HEK293 (cell line): ENCODE measurements at regions not wholly inside any gene's neighbourhood (a gene's known extent, or its start where the extent isn't known, plus 50 kb on each side); places are given as distances from the start of the nearest gene placed in this dataset.

ENCODE experiments used
- CTCF ChIA-PET: fragments of 350-600 bp; formaldehyde crosslinking; extraction: SDS; loops from one replicate; lab custom pipeline; 2021; ENCODE audit warnings: antibody characterized with exemption; lab: Yijun Ruan, JAX
- POLR2A ChIA-PET: fragments of 300-600 bp; formaldehyde crosslinking; extraction: SDS; loops from one replicate; lab custom pipeline; 2020; ENCODE audit warnings: antibody characterized with exemption, inconsistent platforms; lab: Yijun Ruan, JAX
- H3K27ac ChIP-seq: fragments of 200-500 bp; sonication (Bioruptor generic); 2 replicates; pipeline ENCODE4 v1.5.1; 2014; ENCODE audit warnings: low read depth, low read length, control low read depth, inconsistent platforms; ENCODE audit errors: extremely low read depth
- H3K36me3 ChIP-seq, 2 experiments: fragments of 200-500 bp in 1 of 2; sonication (Bioruptor generic) in 1 of 2; 1 replicate in 1 of 2; 2 replicates in 1 of 2; pipeline ENCODE4 v1.5.1; 2014 to 2017; ENCODE audit warnings: inconsistent platforms in 2 of 2, low read length in 2 of 2; ENCODE audit not compliant: control insufficient read depth in 2 of 2, insufficient read depth in 1 of 2
- H3K4me1 ChIP-seq: fragments of 200-500 bp; sonication (Bioruptor generic); 2 replicates; pipeline ENCODE4 v1.5.1; 2014; ENCODE audit warnings: mild to moderate bottlenecking, low read length, inconsistent platforms; ENCODE audit not compliant: control insufficient read depth, insufficient read depth
- H3K4me3 ChIP-seq: 2 replicates; pipeline ENCODE4 v1.5.1; 2011; ENCODE audit warnings: low read depth, mild to moderate bottlenecking, control low read depth, low read length, moderate library complexity
- H3K9me3 ChIP-seq: fragments of 200-500 bp; sonication (Bioruptor generic); 2 replicates; pipeline ENCODE4 v1.5.1; 2014; ENCODE audit warnings: low read depth, low read length, inconsistent platforms; ENCODE audit not compliant: control insufficient read depth, insufficient read depth
- EGR2 ChIP-seq: fragments of 450-650 bp; formaldehyde crosslinking; IDR thresholded peaks from 2 replicates; pipeline ENCODE4 v1.5.1; 2016; ENCODE audit warnings: low read depth, missing biosample characterization, missing genetic modification characterization
- GLIS2 ChIP-seq: fragments of 450-650 bp; formaldehyde crosslinking; IDR thresholded peaks from 2 replicates; pipeline ENCODE4 v1.5.1; 2016; ENCODE audit warnings: missing biosample characterization, missing genetic modification characterization
- OVOL3 ChIP-seq: fragments of 450-650 bp; formaldehyde crosslinking; IDR thresholded peaks from 2 replicates; pipeline ENCODE4 v1.5.1; 2016; ENCODE audit warnings: missing biosample characterization, missing genetic modification characterization
- PRDM6 ChIP-seq: fragments of 450-650 bp; formaldehyde crosslinking; IDR thresholded peaks from 2 replicates; pipeline ENCODE4 v1.5.1; 2017; ENCODE audit warnings: missing biosample characterization, missing genetic modification characterization
- SP7 ChIP-seq: fragments of 450-650 bp; formaldehyde crosslinking; IDR thresholded peaks from 2 replicates; pipeline ENCODE4 v1.5.1; 2016; ENCODE audit warnings: missing biosample characterization, missing genetic modification characterization
- TRIM28 ChIP-seq: IDR thresholded peaks from 2 replicates; pipeline ENCODE4 v1.6.1; 2011; ENCODE audit warnings: low read length, control low read depth, borderline replicate concordance
- ZFHX2 ChIP-seq: fragments of 450-650 bp; formaldehyde crosslinking; conservative IDR thresholded peaks from 2 replicates; pipeline ENCODE4 v1.5.1; 2016; ENCODE audit warnings: missing biosample characterization, missing genetic modification characterization
- ZNF133 ChIP-seq: fragments of 450-650 bp; formaldehyde crosslinking; IDR thresholded peaks from 2 replicates; pipeline ENCODE4 v1.5.1; 2016; ENCODE audit warnings: missing biosample characterization, missing genetic modification characterization
- ZNF140 ChIP-seq: fragments of 450-650 bp; formaldehyde crosslinking; IDR thresholded peaks from 2 replicates; pipeline ENCODE4 v1.5.1; 2016; ENCODE audit warnings: missing biosample characterization, missing genetic modification characterization
- ZNF169 ChIP-seq: fragments of 450-650 bp; formaldehyde crosslinking; IDR thresholded peaks from 2 replicates; pipeline ENCODE4 v1.5.1; 2016; ENCODE audit warnings: missing biosample characterization, missing genetic modification characterization
- ZNF274 ChIP-seq, 2 experiments: fragments of 200-500 bp in 1 of 2; fragments of 450-650 bp in 1 of 2; sonication (Bioruptor generic) in 1 of 2; formaldehyde crosslinking in 1 of 2; IDR thresholded peaks; 2 replicates each; pipeline versions ENCODE4 v1.5.1 to v1.6.1; 2014 to 2016; ENCODE audit warnings: borderline replicate concordance in 1 of 2, inconsistent platforms in 1 of 2, low read length in 1 of 2, missing biosample characterization in 1 of 2, missing genetic modification characterization in 1 of 2
- ZNF423 ChIP-seq: fragments of 450-650 bp; formaldehyde crosslinking; IDR thresholded peaks from 2 replicates; pipeline ENCODE4 v1.5.1; 2016; ENCODE audit warnings: missing biosample characterization, missing genetic modification characterization
- ZNF433 ChIP-seq: fragments of 450-650 bp; formaldehyde crosslinking; IDR thresholded peaks from 2 replicates; pipeline ENCODE4 v1.5.1; 2016; ENCODE audit warnings: missing biosample characterization, missing genetic modification characterization, low read depth
- ZNF514 ChIP-seq: fragments of 450-650 bp; formaldehyde crosslinking; IDR thresholded peaks from 2 replicates; pipeline ENCODE4 v1.5.1; 2016; ENCODE audit warnings: missing biosample characterization, missing genetic modification characterization
- ZNF629 ChIP-seq: fragments of 450-650 bp; formaldehyde crosslinking; IDR thresholded peaks from 2 replicates; pipeline ENCODE4 v1.5.1; 2017; ENCODE audit warnings: missing biosample characterization, missing genetic modification characterization
- ZNF660 ChIP-seq: fragments of 450-650 bp; IDR thresholded peaks from 2 replicates; pipeline ENCODE4 v1.5.1; 2018; ENCODE audit warnings: missing biosample characterization, mild to moderate bottlenecking, missing genetic modification characterization
- ZNF670 ChIP-seq: fragments of 450-650 bp; formaldehyde crosslinking; IDR thresholded peaks from 2 replicates; pipeline ENCODE4 v1.5.1; 2016; ENCODE audit warnings: missing biosample characterization, missing genetic modification characterization, low read depth
- ZNF837 ChIP-seq: fragments of 450-650 bp; formaldehyde crosslinking; IDR thresholded peaks from 2 replicates; pipeline ENCODE4 v1.5.1; 2016; ENCODE audit warnings: missing biosample characterization, missing genetic modification characterization
- TF ChIP-seq, protein P1 (sequence below): fragments of 450-650 bp; formaldehyde crosslinking; IDR thresholded peaks from 2 replicates; pipeline ENCODE4 v1.5.1; 2016; ENCODE audit warnings: missing biosample characterization, missing genetic modification characterization
- TF ChIP-seq, protein P2 (sequence below): fragments of 450-650 bp; formaldehyde crosslinking; IDR thresholded peaks from 2 replicates; pipeline ENCODE4 v1.5.1; 2016; ENCODE audit warnings: missing biosample characterization, missing genetic modification characterization
- TF ChIP-seq, protein P3 (sequence below): fragments of 450-650 bp; formaldehyde crosslinking; IDR thresholded peaks from 2 replicates; pipeline ENCODE4 v1.5.1; 2017; ENCODE audit warnings: missing biosample characterization, missing genetic modification characterization
- TF ChIP-seq, protein P4 (sequence below): IDR thresholded peaks from 2 replicates; pipeline ENCODE4 v1.6.1; 2011; ENCODE audit warnings: mild to moderate bottlenecking, low read depth, low read length, borderline replicate concordance

DNA sequence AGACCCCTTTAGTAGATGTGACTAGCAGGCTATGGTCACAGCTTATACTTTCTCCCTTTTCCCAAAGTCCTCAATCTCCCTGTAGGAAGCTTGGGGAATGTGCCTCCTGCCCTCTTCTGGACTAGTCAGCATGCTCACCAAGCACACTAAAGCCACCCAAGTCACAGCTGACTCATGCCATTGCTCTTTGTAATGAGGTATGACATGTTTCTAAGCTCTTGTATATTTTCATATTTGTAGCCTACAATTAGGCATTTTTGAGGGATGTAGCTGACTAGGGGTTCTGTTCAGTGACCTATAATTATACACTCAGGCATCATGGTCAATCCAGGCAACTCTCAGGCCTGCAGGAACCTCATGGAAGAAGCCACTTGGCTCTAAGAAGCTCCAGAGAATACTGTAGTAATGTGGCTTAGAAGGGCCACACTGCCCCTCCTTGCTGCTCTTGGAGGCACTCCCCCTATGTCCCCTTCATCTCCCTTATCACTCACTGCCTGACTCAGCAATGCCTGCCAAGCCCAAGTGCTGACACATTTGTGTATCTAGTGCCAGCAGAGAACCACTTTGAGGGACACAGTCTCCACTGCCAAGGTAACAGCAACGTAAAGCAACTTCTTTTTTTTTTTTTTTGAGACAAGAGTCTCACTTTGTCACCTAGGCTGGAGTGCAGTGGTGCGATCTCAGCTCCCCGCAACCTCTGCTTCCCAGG lies 86.2 kb downstream of the RPL27A start (continued):
- no peak for TF ChIP-seq ZNF169 (tag by site-specific recombination)
- TF ChIP-seq SP7 = peak; percentile 99
- TF ChIP-seq ZNF660 = no peak
- TF ChIP-seq, protein P1, sequence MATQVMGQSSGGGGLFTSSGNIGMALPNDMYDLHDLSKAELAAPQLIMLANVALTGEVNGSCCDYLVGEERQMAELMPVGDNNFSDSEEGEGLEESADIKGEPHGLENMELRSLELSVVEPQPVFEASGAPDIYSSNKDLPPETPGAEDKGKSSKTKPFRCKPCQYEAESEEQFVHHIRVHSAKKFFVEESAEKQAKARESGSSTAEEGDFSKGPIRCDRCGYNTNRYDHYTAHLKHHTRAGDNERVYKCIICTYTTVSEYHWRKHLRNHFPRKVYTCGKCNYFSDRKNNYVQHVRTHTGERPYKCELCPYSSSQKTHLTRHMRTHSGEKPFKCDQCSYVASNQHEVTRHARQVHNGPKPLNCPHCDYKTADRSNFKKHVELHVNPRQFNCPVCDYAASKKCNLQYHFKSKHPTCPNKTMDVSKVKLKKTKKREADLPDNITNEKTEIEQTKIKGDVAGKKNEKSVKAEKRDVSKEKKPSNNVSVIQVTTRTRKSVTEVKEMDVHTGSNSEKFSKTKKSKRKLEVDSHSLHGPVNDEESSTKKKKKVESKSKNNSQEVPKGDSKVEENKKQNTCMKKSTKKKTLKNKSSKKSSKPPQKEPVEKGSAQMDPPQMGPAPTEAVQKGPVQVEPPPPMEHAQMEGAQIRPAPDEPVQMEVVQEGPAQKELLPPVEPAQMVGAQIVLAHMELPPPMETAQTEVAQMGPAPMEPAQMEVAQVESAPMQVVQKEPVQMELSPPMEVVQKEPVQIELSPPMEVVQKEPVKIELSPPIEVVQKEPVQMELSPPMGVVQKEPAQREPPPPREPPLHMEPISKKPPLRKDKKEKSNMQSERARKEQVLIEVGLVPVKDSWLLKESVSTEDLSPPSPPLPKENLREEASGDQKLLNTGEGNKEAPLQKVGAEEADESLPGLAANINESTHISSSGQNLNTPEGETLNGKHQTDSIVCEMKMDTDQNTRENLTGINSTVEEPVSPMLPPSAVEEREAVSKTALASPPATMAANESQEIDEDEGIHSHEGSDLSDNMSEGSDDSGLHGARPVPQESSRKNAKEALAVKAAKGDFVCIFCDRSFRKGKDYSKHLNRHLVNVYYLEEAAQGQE (tag by site-specific recombination) = no peak
- TF ChIP-seq, all 188 proteins: peak for 3

DNA sequence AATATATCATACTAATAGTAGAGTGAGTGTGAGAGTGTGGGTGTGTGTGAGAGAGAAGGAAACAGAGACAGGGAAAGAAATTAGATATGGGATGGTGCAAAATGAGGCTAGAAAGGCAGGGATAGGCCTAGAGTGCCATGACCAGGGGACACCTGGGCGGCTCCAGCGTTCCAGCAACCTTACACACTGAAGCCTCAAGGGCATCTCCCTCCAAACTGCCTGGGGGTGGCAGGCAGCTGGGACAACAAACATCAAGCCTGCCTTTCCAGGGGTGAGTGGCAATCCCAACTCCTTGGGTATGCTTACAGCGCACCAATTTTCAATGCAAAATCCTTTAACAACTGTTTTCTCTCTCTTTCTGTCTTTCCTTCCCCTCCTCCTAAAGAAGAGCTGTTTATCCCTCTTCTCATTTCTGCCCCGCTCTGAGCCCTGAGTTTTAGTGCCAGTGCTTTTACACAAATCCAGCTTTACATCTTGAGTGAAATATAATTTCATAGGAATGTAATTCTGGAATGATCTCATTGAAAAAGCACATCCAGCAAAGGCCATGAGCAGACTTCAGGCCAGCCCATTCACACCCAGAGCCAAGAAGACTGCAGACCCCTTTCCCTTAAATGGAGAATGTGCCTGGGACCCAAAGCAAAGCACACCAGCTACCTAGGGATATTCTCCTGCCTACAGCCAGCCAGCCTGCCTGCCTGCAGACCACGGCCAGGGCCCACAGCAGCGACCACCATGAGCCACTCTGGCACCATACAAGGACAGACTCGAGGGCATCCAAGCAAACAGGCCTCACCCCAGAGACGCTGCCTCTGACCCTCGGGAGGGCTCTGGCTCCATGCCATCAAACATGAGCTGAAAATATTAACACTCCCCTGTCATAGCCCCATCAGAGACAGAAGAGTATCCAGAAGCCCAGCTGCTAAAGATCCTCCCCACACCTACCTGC lies 90.3 kb downstream of the RPL27A start:
- Histone ChIP-seq H3K4me3 (no peak overlapping the region), H3K9me3 (no peaks in the 10 kb centered on the region), H3K36me3 (no peaks in the 10 kb centered on the region), H3K27ac (no peak overlapping the region), H3K4me1 (no peaks in the 10 kb centered on the region)
- no peak for TF ChIP-seq ZNF837
- TF ChIP-seq TRIM28 = no peak
- TF ChIP-seq ZNF670 (tag by site-specific recombination) = no peak
- peak; percentile 51; the same call in 1 of the 2 replicates for TF ChIP-seq ZFHX2 (tag by site-specific recombination)
- TF ChIP-seq EGR2 (tag by site-specific recombination) = 0 out of 2 replicates have a peak, but pooled peaks have one; percentile 22
- ChIA-PET CTCF (interaction anchor here (0.6 to 0.9 kb wide), 3 partner anchors 41 to 187 kb away, joined by 3 read pairs; no protein-coding TSS in a partner anchor), POLR2A (no interaction called here)

DNA sequence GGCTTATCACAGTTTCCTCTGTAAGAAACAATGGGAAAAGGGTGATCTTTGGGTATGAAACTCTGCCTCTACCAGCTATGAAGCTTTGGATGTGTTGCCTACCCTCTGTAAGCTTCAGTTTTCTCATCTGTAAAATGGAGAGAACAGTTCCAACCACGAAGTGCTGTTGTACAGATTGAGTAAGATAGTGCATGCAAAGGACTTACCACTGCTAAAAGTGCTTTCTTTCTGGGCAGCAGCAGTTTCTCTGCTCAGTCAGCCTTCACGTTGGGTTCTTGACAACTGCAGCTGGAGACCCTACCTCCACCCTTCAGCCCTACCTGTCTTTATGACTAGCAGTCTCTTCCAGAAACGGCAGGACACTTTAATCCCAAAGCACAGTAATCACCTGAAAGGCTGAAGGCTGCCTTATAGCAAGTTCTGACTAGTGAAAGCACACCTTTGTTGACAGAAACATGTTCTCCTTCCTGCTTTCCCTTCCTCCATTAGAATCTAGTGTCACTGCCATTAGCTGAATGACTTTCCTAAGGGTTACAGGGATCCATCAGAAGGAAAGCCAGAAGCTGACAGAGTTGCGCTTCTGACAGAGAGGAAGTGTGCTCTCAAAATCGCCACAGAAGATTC lies 91.4 kb downstream of the RPL27A start:
- Histone ChIP-seq H3K36me3 (no peaks in the 10 kb centered on the region), H3K4me1 (no peaks in the 10 kb centered on the region), H3K9me3 (no peaks in the 10 kb centered on the region), H3K4me3 (no peak overlapping the region), H3K27ac (no peak overlapping the region)
- ChIA-PET POLR2A (no interaction called here), CTCF (interaction anchor here (0.6 kb wide), 1 partner anchor 61 kb away, joined by 3 read pairs; no protein-coding TSS in a partner anchor)
- TF ChIP-seq ZNF140 (tag by site-specific recombination) (no peak), ZNF629 (tag by site-specific recombination) (no peak), GLIS2 (no peak), ZNF423 (tag by site-specific recombination) (no peak), ZNF433 (tag by site-specific recombination) (no peak), ZNF274 (IDR thresholded peaks at IDR 0.05; ENCODE audit: low read length) (no peak), ZNF274 (tag by site-specific recombination; IDR thresholded peaks at IDR 0.05; ENCODE audit: borderline replicate concordance) (no peak), ZNF514 (tag by site-specific recombination) (no peak), ZNF133 (tag by site-specific recombination) (no peak), PRDM6 (no peak), OVOL3 (tag by site-specific recombination) (no peak)
- TF ChIP-seq, protein P2, sequence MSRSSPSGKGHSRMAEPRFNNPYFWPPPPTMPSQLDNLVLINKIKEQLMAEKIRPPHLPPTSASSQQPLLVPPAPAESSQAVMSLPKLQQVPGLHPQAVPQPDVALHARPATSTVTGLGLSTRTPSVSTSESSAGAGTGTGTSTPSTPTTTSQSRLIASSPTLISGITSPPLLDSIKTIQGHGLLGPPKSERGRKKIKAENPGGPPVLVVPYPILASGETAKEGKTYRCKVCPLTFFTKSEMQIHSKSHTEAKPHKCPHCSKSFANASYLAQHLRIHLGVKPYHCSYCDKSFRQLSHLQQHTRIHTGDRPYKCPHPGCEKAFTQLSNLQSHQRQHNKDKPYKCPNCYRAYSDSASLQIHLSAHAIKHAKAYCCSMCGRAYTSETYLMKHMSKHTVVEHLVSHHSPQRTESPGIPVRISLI (tag by site-specific recombination) = no peak
- TF ChIP-seq, protein P3, sequence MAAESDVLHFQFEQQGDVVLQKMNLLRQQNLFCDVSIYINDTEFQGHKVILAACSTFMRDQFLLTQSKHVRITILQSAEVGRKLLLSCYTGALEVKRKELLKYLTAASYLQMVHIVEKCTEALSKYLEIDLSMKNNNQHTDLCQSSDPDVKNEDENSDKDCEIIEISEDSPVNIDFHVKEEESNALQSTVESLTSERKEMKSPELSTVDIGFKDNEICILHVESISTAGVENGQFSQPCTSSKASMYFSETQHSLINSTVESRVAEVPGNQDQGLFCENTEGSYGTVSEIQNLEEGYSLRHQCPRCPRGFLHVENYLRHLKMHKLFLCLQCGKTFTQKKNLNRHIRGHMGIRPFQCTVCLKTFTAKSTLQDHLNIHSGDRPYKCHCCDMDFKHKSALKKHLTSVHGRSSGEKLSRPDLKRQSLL (tag by site-specific recombination) = no peak
- TF ChIP-seq, protein P4, sequence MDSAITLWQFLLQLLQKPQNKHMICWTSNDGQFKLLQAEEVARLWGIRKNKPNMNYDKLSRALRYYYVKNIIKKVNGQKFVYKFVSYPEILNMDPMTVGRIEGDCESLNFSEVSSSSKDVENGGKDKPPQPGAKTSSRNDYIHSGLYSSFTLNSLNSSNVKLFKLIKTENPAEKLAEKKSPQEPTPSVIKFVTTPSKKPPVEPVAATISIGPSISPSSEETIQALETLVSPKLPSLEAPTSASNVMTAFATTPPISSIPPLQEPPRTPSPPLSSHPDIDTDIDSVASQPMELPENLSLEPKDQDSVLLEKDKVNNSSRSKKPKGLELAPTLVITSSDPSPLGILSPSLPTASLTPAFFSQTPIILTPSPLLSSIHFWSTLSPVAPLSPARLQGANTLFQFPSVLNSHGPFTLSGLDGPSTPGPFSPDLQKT = no peak
